ENCODE measurements at regions not wholly inside any gene's neighbourhood (a gene's known extent, or its start where the extent isn't known, plus 50 kb on each side); places are given as distances from the start of the nearest gene placed in this dataset.

- H3K27ac ChIP-seq, result no peak overlapping the region
- H3K4me1 ChIP-seq, result no peaks in the 10 kb centered on the region
- TF ChIP-seq POLR2A (IDR thresholded peaks at IDR 0.05) (no peak), CTCF (IDR thresholded peaks at IDR 0.05) (no peak), POLR2AphosphoS5 (IDR thresholded peaks at IDR 0.05; ENCODE audit: insufficient read depth in 1 of 2, low read depth in 1 of 2) (no peak)
- no peaks in the 10 kb centered on the region for H3K9me3 ChIP-seq
- H3K36me3 ChIP-seq, result no peaks in the 10 kb centered on the region
- H3K27me3 ChIP-seq, result no peaks in the 10 kb centered on the region
- no peak overlapping the region for H3K4me3 ChIP-seq
- intact Hi-C loops (cut with DNase I), result no loop called here
- DNase-seq (ENCODE audit: extremely low spot score in 2 of 2), result no peak
Observed at GRCh38 chr1:213830371-213830770, 157.4 kb upstream of the PROX1 start.

GRCh38 chr1:213840575-213840974 is 147.2 kb upstream of the PROX1 start:
- H3K27ac ChIP-seq, result no peak overlapping the region
- no peak overlapping the region for H3K4me3 ChIP-seq
- H3K36me3 ChIP-seq, result no peaks in the 10 kb centered on the region
- intact Hi-C loops (cut with DNase I), result no loop called here
- no peak for DNase-seq (ENCODE audit: extremely low spot score in 2 of 2)
- TF ChIP-seq CTCF (IDR thresholded peaks at IDR 0.05), result no peak
- TF ChIP-seq POLR2AphosphoS5 (IDR thresholded peaks at IDR 0.05; ENCODE audit: insufficient read depth in 1 of 2, low read depth in 1 of 2), result no peak
- no peak for TF ChIP-seq POLR2A (IDR thresholded peaks at IDR 0.05)
- H3K27me3 ChIP-seq, result no peaks in the 10 kb centered on the region
- H3K4me1 ChIP-seq, result no peaks in the 10 kb centered on the region
- no peaks in the 10 kb centered on the region for H3K9me3 ChIP-seq

- no peak for DNase-seq (ENCODE audit: extremely low spot score in 2 of 2)
- intact Hi-C loops (cut with DNase I), result no loop called here
- Histone ChIP-seq H3K9me3 (no peaks in the 10 kb centered on the region), H3K4me1 (no peaks in the 10 kb centered on the region), H3K36me3 (no peaks in the 10 kb centered on the region), H3K27me3 (no peaks in the 10 kb centered on the region), H3K27ac (no peak overlapping the region), H3K4me3 (no peak overlapping the region)
- TF ChIP-seq POLR2AphosphoS5 (IDR thresholded peaks at IDR 0.05; ENCODE audit: insufficient read depth in 1 of 2, low read depth in 1 of 2) (no peak), POLR2A (IDR thresholded peaks at IDR 0.05) (no peak), CTCF (IDR thresholded peaks at IDR 0.05) (no peak)
Observed at GRCh38 chr1:213844632-213845031, 143.1 kb upstream of the PROX1 start.

GRCh38 chr1:213852107-213852506 is 135.7 kb upstream of the PROX1 start:
- no peaks in the 10 kb centered on the region for H3K36me3 ChIP-seq
- DNase-seq (ENCODE audit: extremely low spot score in 2 of 2), result no peak
- no peak overlapping the region for H3K4me3 ChIP-seq
- H3K27me3 ChIP-seq, result no peaks in the 10 kb centered on the region
- no peak for TF ChIP-seq POLR2A (IDR thresholded peaks at IDR 0.05)
- intact Hi-C loops (cut with DNase I), result no loop called here
- no peaks in the 10 kb centered on the region for H3K9me3 ChIP-seq
- H3K27ac ChIP-seq, result no peak overlapping the region
- H3K4me1 ChIP-seq, result no peaks in the 10 kb centered on the region

GRCh38 chr1:213858581-213858980 is 129.2 kb upstream of the PROX1 start:
- H3K36me3 ChIP-seq, result no peaks in the 10 kb centered on the region
- no peaks in the 10 kb centered on the region for H3K9me3 ChIP-seq
- no peak for DNase-seq (ENCODE audit: extremely low spot score in 2 of 2)
- H3K4me3 ChIP-seq, result no peak overlapping the region
- no peak overlapping the region for H3K27ac ChIP-seq
- intact Hi-C loops (cut with DNase I), result no loop called here
- H3K27me3 ChIP-seq, result no peaks in the 10 kb centered on the region
- H3K4me1 ChIP-seq, result no peaks in the 10 kb centered on the region
- TF ChIP-seq POLR2A (IDR thresholded peaks at IDR 0.05) (no peak), CTCF (IDR thresholded peaks at IDR 0.05) (no peak), POLR2AphosphoS5 (IDR thresholded peaks at IDR 0.05; ENCODE audit: insufficient read depth in 1 of 2, low read depth in 1 of 2) (no peak)

GRCh38 chr1:213861841-213862240 is 125.9 kb upstream of the PROX1 start:
- H3K4me3 ChIP-seq, result no peak overlapping the region
- no peaks in the 10 kb centered on the region for H3K27me3 ChIP-seq
- H3K4me1 ChIP-seq, result no peaks in the 10 kb centered on the region
- DNase-seq (ENCODE audit: extremely low spot score in 2 of 2), result no peak
- no peaks in the 10 kb centered on the region for H3K9me3 ChIP-seq
- intact Hi-C loops (cut with DNase I), result no loop called here
- no peak overlapping the region for H3K27ac ChIP-seq
- TF ChIP-seq CTCF (IDR thresholded peaks at IDR 0.05), result no peak
- H3K36me3 ChIP-seq, result no peaks in the 10 kb centered on the region
